ENCODE measurements at regions not wholly inside any gene's neighbourhood (a gene's known extent, or its start where the extent isn't known, plus 50 kb on each side); places are given as distances from the start of the nearest gene placed in this dataset.

DNA sequence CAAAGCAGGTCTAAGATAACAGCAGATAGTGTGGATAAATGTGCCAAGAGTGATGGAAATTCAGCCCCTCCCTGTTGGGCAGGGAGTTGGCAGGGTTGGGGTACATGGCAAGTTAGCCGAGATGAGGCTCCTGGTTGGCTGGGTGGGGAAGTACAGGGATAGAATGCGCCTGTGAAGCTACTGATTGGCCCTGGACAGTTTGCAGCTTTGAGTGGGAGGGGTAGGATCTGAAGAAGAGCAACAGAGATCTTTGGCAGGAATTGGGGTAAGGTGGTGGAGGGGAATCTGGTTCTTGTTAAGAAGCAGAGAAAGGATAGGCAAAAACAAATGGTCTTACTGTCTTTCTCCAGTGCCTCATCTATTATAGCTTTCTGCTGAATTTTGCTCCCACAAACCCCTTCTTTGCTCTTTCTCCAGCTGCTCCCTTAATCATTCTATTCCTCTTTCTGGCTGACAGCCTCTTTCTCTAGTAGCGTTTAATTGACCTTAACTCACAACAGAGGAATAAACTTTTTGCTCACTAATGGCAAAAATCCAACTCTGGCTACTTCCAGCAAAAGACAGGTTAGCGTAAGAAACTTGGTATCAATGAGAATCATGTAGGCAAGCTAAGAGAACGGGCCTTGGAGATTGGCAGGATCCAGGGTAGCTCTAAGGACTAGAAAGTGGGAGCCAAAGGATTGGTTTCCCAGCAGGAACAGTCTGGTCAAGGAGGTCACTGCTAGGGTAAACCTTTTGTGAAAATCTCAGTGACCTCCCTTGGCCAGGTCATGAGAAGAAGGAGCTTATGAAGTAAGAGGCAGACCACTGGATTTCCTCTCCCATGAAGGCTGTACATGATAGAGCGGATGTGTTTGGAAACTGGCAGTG lies 86.3 kb upstream of the CARMIL1 start:
- no peaks in the 10 kb centered on the region for H3K27me3 ChIP-seq (ENCODE audit: control insufficient read depth in 2 of 2, insufficient read depth in 2 of 2, low read length in 2 of 2)
- intact Hi-C loops (cut with micrococcal nuclease): no loop called here
- no peak overlapping the region for H3K27ac ChIP-seq (ENCODE audit: low read depth, low read length)
- ATAC-seq: no peak
- H3K4me3 ChIP-seq (ENCODE audit: low read length): no peak overlapping the region
- DNase-seq: no peak
- no peaks in the 10 kb centered on the region for H3K9me3 Mint-ChIP-seq
- H3K27me3 Mint-ChIP-seq: peaks cover 13 to 24% (median 19%) of the 10 kb centered on the region in 5 donors
- no peak overlapping the region for H3K4me3 Mint-ChIP-seq
- H3K4me1 Mint-ChIP-seq: no peaks in the 10 kb centered on the region
- no peak overlapping the region for H3K27ac Mint-ChIP-seq
- ChIA-PET CTCF (no interaction called here), POLR2A (no interaction called here)
- H3K9me3 ChIP-seq (ENCODE audit: control insufficient read depth in 2 of 3, low read length in 3 of 3): no peaks in the 10 kb centered on the region
- no peaks in the 10 kb centered on the region for H3K4me1 ChIP-seq (ENCODE audit: control insufficient read depth in 2 of 2, insufficient read depth in 2 of 2, low read length in 2 of 2)
- H3K36me3 Mint-ChIP-seq: peaks cover 0 to 2% (median 0%) of the 10 kb centered on the region in 5 donors
- H3K36me3 ChIP-seq (ENCODE audit: control insufficient read depth in 2 of 3, insufficient read depth in 3 of 3, low read length in 3 of 3): no peaks in the 10 kb centered on the region

DNA sequence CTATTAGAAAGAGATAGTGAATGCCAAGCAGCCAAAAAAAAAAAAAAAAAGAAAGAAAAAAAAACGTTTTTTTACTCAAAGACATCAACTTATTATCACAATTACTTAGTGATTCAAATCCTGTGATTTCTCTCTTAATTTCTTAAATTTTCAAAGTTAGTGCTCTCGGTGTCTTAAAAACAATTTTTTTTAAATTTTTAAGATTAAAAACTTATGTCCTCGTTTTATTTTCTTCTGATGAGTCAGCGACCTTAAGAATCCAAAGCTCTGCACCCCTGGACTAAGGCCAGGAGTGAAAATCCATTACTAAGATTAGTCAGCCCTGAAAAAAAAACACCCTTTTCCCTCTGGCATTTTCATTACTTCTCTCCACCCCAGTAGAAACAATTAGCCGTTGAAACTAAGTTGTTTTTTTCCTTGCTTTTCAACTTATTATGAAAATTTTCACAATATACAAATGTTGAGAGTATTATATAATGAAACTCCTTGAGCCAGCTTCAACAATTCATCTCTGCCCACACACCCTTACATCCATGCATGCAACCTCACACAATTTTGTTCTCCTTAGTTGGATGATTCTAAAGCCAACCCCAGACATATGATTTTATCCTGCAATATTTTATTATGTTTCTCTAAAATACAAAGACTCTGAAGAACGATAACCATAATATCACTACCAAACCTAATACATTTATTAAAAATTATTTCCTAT lies 85.6 kb upstream of the CARMIL1 start:
- no peak overlapping the region for H3K27ac Mint-ChIP-seq
- H3K4me3 Mint-ChIP-seq: no peak overlapping the region
- DNase-seq: no peak
- Histone ChIP-seq H3K36me3 (ENCODE audit: control insufficient read depth in 2 of 3, insufficient read depth in 3 of 3, low read length in 3 of 3) (no peaks in the 10 kb centered on the region), H3K9me3 (ENCODE audit: control insufficient read depth in 2 of 3, low read length in 3 of 3) (no peaks in the 10 kb centered on the region), H3K4me3 (ENCODE audit: low read length) (no peak overlapping the region), H3K27me3 (ENCODE audit: control insufficient read depth in 2 of 2, insufficient read depth in 2 of 2, low read length in 2 of 2) (no peaks in the 10 kb centered on the region), H3K27ac (ENCODE audit: low read depth, low read length) (no peak overlapping the region), H3K4me1 (ENCODE audit: control insufficient read depth in 2 of 2, insufficient read depth in 2 of 2, low read length in 2 of 2) (no peaks in the 10 kb centered on the region)
- H3K27me3 Mint-ChIP-seq: peaks cover 5 to 25% (median 14%) of the 10 kb centered on the region in 5 donors
- H3K36me3 Mint-ChIP-seq: peaks cover 0 to 4% (median 0%) of the 10 kb centered on the region in 5 donors
- H3K9me3 Mint-ChIP-seq: no peaks in the 10 kb centered on the region
- intact Hi-C loops (cut with micrococcal nuclease): no loop called here
- CTCF ChIA-PET: no interaction called here
- no peaks in the 10 kb centered on the region for H3K4me1 Mint-ChIP-seq
- POLR2A ChIA-PET: no interaction called here
- ATAC-seq: no peak

GRCh38 chr6:25194172-25194678 lies 84.9 kb upstream of the CARMIL1 start:
- no peaks in the 10 kb centered on the region for H3K9me3 ChIP-seq (ENCODE audit: control insufficient read depth in 2 of 3, low read length in 3 of 3)
- H3K27me3 ChIP-seq (ENCODE audit: control insufficient read depth in 2 of 2, insufficient read depth in 2 of 2, low read length in 2 of 2): no peaks in the 10 kb centered on the region
- intact Hi-C loops (cut with micrococcal nuclease): no loop called here
- H3K27ac ChIP-seq (ENCODE audit: low read depth, low read length): no peak overlapping the region
- ChIA-PET CTCF (no interaction called here), POLR2A (interaction anchor here (0.5 kb wide), 1 partner anchor 77 kb away, joined by 3 read pairs; no protein-coding TSS in a partner anchor)
- Mint-ChIP-seq H3K4me1 (no peaks in the 10 kb centered on the region), H3K27me3 (peaks cover 0 to 25% (median 12%) of the 10 kb centered on the region in 5 donors), H3K36me3 (peaks cover 0 to 4% (median 0%) of the 10 kb centered on the region in 5 donors), H3K4me3 (no peak overlapping the region), H3K27ac (no peak overlapping the region), H3K9me3 (no peaks in the 10 kb centered on the region)
- H3K36me3 ChIP-seq (ENCODE audit: control insufficient read depth in 2 of 3, insufficient read depth in 3 of 3, low read length in 3 of 3): no peaks in the 10 kb centered on the region
- no peaks in the 10 kb centered on the region for H3K4me1 ChIP-seq (ENCODE audit: control insufficient read depth in 2 of 2, insufficient read depth in 2 of 2, low read length in 2 of 2)
- H3K4me3 ChIP-seq (ENCODE audit: low read length): no peak overlapping the region
- DNase-seq (no peak), ATAC-seq (no peak)

GRCh38 chr6:25196464-25196863 lies 82.7 kb upstream of the CARMIL1 start:
- no peak overlapping the region for H3K27ac ChIP-seq (ENCODE audit: low read depth, low read length)
- H3K4me3 Mint-ChIP-seq: no peak overlapping the region
- DNase-seq: no peak
- peaks cover 0 to 4% (median 0%) of the 10 kb centered on the region in 5 donors for H3K36me3 Mint-ChIP-seq
- CTCF ChIA-PET: no interaction called here
- H3K27me3 Mint-ChIP-seq: peaks cover 0 to 19% (median 5%) of the 10 kb centered on the region in 5 donors
- no peaks in the 10 kb centered on the region for H3K4me1 ChIP-seq (ENCODE audit: control insufficient read depth in 2 of 2, insufficient read depth in 2 of 2, low read length in 2 of 2)
- no peak overlapping the region for H3K4me3 ChIP-seq (ENCODE audit: low read length)
- no peaks in the 10 kb centered on the region for H3K27me3 ChIP-seq (ENCODE audit: control insufficient read depth in 2 of 2, insufficient read depth in 2 of 2, low read length in 2 of 2)
- H3K27ac Mint-ChIP-seq: no peak overlapping the region
- no peaks in the 10 kb centered on the region for H3K36me3 ChIP-seq (ENCODE audit: control insufficient read depth in 2 of 3, insufficient read depth in 3 of 3, low read length in 3 of 3)
- intact Hi-C loops (cut with micrococcal nuclease): no loop called here
- POLR2A ChIA-PET: no interaction called here
- H3K4me1 Mint-ChIP-seq: no peaks in the 10 kb centered on the region
- H3K9me3 Mint-ChIP-seq: peaks cover 0 to 3% (median 0%) of the 10 kb centered on the region in 11 donors
- ATAC-seq: no peak
- H3K9me3 ChIP-seq (ENCODE audit: control insufficient read depth in 2 of 3, low read length in 3 of 3): no peaks in the 10 kb centered on the region

- ChIA-PET CTCF (no interaction called here), POLR2A (no interaction called here)
- Histone ChIP-seq H3K27me3 (ENCODE audit: control insufficient read depth in 2 of 2, insufficient read depth in 2 of 2, low read length in 2 of 2) (no peaks in the 10 kb centered on the region), H3K36me3 (ENCODE audit: control insufficient read depth in 2 of 3, insufficient read depth in 3 of 3, low read length in 3 of 3) (no peaks in the 10 kb centered on the region), H3K27ac (ENCODE audit: low read depth, low read length) (no peak overlapping the region), H3K9me3 (ENCODE audit: control insufficient read depth in 2 of 3, low read length in 3 of 3) (no peaks in the 10 kb centered on the region), H3K4me1 (ENCODE audit: control insufficient read depth in 2 of 2, insufficient read depth in 2 of 2, low read length in 2 of 2) (no peaks in the 10 kb centered on the region), H3K4me3 (ENCODE audit: low read length) (no peak overlapping the region)
- Mint-ChIP-seq H3K27me3 (peaks cover 0 to 17% (median 5%) of the 10 kb centered on the region in 5 donors), H3K27ac (no peak overlapping the region), H3K4me1 (no peaks in the 10 kb centered on the region), H3K4me3 (no peak overlapping the region), H3K36me3 (peaks cover 0 to 2% (median 0%) of the 10 kb centered on the region in 5 donors), H3K9me3 (peaks cover 0 to 3% (median 0%) of the 10 kb centered on the region in 11 donors)
- intact Hi-C loops (cut with micrococcal nuclease): no loop called here
- no peak for DNase-seq
- no peak for ATAC-seq
Measured at GRCh38 chr6:25197111-25197510, 82.1 kb upstream of the CARMIL1 start.

- Histone ChIP-seq H3K9me3 (ENCODE audit: control insufficient read depth in 2 of 3, low read length in 3 of 3) (no peaks in the 10 kb centered on the region), H3K36me3 (ENCODE audit: control insufficient read depth in 2 of 3, insufficient read depth in 3 of 3, low read length in 3 of 3) (no peaks in the 10 kb centered on the region), H3K27ac (ENCODE audit: low read depth, low read length) (no peak overlapping the region), H3K27me3 (ENCODE audit: control insufficient read depth in 2 of 2, insufficient read depth in 2 of 2, low read length in 2 of 2) (no peaks in the 10 kb centered on the region), H3K4me1 (ENCODE audit: control insufficient read depth in 2 of 2, insufficient read depth in 2 of 2, low read length in 2 of 2) (no peaks in the 10 kb centered on the region), H3K4me3 (ENCODE audit: low read length) (no peak overlapping the region)
- ChIA-PET CTCF (no interaction called here), POLR2A (interaction anchor here (1.2 kb wide), 1 partner anchor 11 kb away, joined by 3 read pairs; no protein-coding TSS in a partner anchor)
- no peaks in the 10 kb centered on the region for H3K4me1 Mint-ChIP-seq
- peaks cover 0 to 10% (median 0%) of the 10 kb centered on the region in 5 donors for H3K27me3 Mint-ChIP-seq
- no peak overlapping the region for H3K4me3 Mint-ChIP-seq
- H3K27ac Mint-ChIP-seq: no peak overlapping the region
- ATAC-seq (no peak), DNase-seq (no peak)
- peaks cover 0 to 2% (median 0%) of the 10 kb centered on the region in 5 donors for H3K36me3 Mint-ChIP-seq
- peaks cover 0 to 5% (median under 1%) of the 10 kb centered on the region in 11 donors for H3K9me3 Mint-ChIP-seq
- intact Hi-C loops (cut with micrococcal nuclease): no loop called here
Measured at GRCh38 chr6:25199544-25199943, 79.6 kb upstream of the CARMIL1 start.
